DND-41 (cell line): ENCODE measurements at regions not wholly inside any gene's neighbourhood (a gene's known extent, or its start where the extent isn't known, plus 50 kb on each side); places are given as distances from the start of the nearest gene placed in this dataset.

ENCODE experiments used
- EZH2 ChIP-seq: IDR thresholded peaks from 3 replicates; pipeline ENCODE4 v1.6.1; 2012; ENCODE audit warnings: borderline replicate concordance, low read depth, mild to moderate bottlenecking, moderate library complexity, low read length, inconsistent platforms; ENCODE audit not compliant: severe bottlenecking
- TF ChIP-seq, protein P1 (sequence below): IDR thresholded peaks from 2 replicates; pipeline ENCODE4 v1.5.1; 2012; ENCODE audit warnings: borderline replicate concordance, low read length, moderate library complexity, mild to moderate bottlenecking; ENCODE audit not compliant: poor library complexity, severe bottlenecking; ENCODE audit errors: extremely low read depth

DNA sequence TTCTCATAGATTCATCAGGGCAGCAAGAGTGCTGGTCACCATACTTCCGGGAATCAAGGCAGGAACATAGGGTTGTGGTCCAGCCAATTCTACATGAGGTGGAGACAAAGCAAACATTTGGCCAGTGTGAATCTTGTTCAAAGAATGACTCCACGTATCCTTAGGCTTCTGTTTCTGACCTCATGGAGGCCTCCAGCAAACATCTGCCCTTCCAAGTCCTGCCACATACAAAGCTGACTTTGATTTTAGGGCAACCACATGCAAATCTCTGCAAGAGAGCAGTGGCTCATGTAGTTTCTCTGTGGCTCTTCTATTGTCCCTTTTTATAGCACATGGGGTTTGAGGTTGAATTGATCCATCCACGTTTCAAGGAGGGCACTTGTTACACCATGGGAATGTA is 132.1 kb upstream of the MMADHC start:
- TF ChIP-seq, protein P1, sequence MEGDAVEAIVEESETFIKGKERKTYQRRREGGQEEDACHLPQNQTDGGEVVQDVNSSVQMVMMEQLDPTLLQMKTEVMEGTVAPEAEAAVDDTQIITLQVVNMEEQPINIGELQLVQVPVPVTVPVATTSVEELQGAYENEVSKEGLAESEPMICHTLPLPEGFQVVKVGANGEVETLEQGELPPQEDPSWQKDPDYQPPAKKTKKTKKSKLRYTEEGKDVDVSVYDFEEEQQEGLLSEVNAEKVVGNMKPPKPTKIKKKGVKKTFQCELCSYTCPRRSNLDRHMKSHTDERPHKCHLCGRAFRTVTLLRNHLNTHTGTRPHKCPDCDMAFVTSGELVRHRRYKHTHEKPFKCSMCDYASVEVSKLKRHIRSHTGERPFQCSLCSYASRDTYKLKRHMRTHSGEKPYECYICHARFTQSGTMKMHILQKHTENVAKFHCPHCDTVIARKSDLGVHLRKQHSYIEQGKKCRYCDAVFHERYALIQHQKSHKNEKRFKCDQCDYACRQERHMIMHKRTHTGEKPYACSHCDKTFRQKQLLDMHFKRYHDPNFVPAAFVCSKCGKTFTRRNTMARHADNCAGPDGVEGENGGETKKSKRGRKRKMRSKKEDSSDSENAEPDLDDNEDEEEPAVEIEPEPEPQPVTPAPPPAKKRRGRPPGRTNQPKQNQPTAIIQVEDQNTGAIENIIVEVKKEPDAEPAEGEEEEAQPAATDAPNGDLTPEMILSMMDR, result no peak
- no peak for TF ChIP-seq EZH2
